Left cardiac atrium (tissue), 4 donors: ENCODE measurements at regions not wholly inside any gene's neighbourhood (a gene's known extent, or its start where the extent isn't known, plus 50 kb on each side); places are given as distances from the start of the nearest gene placed in this dataset.

Experiments
- ATAC-seq, 2 donors: fragments of 200-7000 bp; cut with Tn5 transposase; one replicate each; pipeline ENCODE4 v1.9.1; 2020; ENCODE audit warnings: mild to moderate bottlenecking in 2 of 2, moderate library complexity in 2 of 2
- DNase-seq: peaks from one replicate; pipeline ENCODE4 v3.0.0-alpha.2; 2020
- intact Hi-C, 2 donors: fragments of 100-400 bp; cut with DNase I; formaldehyde crosslinking; loops; one replicate each; pipeline versions ENCODE4 v1.14.1 to v1.15.1; 2022 to 2023
- donor health status: DM: no; HTN: yes; CAD: no.
- donor health status: DM: no; HTN: yes; CAD: no; lungs with severe emphysema.
- donor health status: DM: yes; HTN: yes; CAD: no.
- donor health status: Dilated cardiomyopathy.

- intact Hi-C loops: no loop called here
- ATAC-seq (no peak), DNase-seq (no peak)
Observed at GRCh38 chr11:70872299-70872698, 380.1 kb downstream of the SHANK2 start.

GRCh38 chr11:70872955-70873735, 379.2 kb downstream of the SHANK2 start:
- DNase-seq: no peak
- ATAC-seq: no peak
- intact Hi-C loops: no loop called here

GRCh38 chr11:70873736-70874412, 378.5 kb downstream of the SHANK2 start:
- peak; percentile 39 to 59 for ATAC-seq
- intact Hi-C loops: no loop called here
- DNase-seq: peak; percentile 37

- no peak for ATAC-seq
- intact Hi-C loops: no loop called here
Observed at GRCh38 chr11:70876685-70877084, 375.7 kb downstream of the SHANK2 start.

GRCh38 chr11:70877151-70877550, 375.2 kb downstream of the SHANK2 start:
- DNase-seq (no peak), ATAC-seq (no peak)
- intact Hi-C loops: no loop called here

More at GRCh38 chr11:70876685-70877084, 375.7 kb downstream of the SHANK2 start:
- DNase-seq: no peak

- DNase-seq: no peak
- intact Hi-C loops: no loop called here
Observed at GRCh38 chr11:70878366-70878765, 374.0 kb downstream of the SHANK2 start.

GRCh38 chr11:70879601-70880285, 372.6 kb downstream of the SHANK2 start:
- intact Hi-C loops: no loop called here
- DNase-seq (no peak), ATAC-seq (no peak)

More at GRCh38 chr11:70878366-70878765, 374.0 kb downstream of the SHANK2 start:
- no peak for ATAC-seq

- intact Hi-C loops: no loop called here
Observed at GRCh38 chr11:70880416-70880815, 372.0 kb downstream of the SHANK2 start.

GRCh38 chr11:70881948-70882715, 370.2 kb downstream of the SHANK2 start:
- DNase-seq (no peak), ATAC-seq (no peak)
- intact Hi-C loops: no loop called here

More at GRCh38 chr11:70880416-70880815, 372.0 kb downstream of the SHANK2 start:
- ATAC-seq (no peak), DNase-seq (no peak)

- intact Hi-C loops: no loop called here
- ATAC-seq (no peak), DNase-seq (no peak)
Observed at GRCh38 chr11:70882716-70883085, 369.7 kb downstream of the SHANK2 start.

GRCh38 chr11:70883323-70883940, 368.9 kb downstream of the SHANK2 start:
- DNase-seq: no peak
- no peak for ATAC-seq
- intact Hi-C loops: no loop called here

- peak; percentile 8 to 82 for ATAC-seq
- intact Hi-C loops: no loop called here
- no peak for DNase-seq
Observed at GRCh38 chr11:70883973-70884623, 368.3 kb downstream of the SHANK2 start.

- DNase-seq: no peak
- intact Hi-C loops: no loop called here
- no peak for ATAC-seq
Observed at GRCh38 chr11:70885281-70886231, 366.8 kb downstream of the SHANK2 start.

- no peak for ATAC-seq
- no peak for DNase-seq
- intact Hi-C loops: no loop called here
Observed at GRCh38 chr11:70886256-70886655, 366.1 kb downstream of the SHANK2 start.

GRCh38 chr11:70886676-70887541, 365.5 kb downstream of the SHANK2 start:
- ATAC-seq: no peak
- intact Hi-C loops: no loop called here
- DNase-seq: no peak

- DNase-seq: no peak
- ATAC-seq: no peak
- intact Hi-C loops: no loop called here
Observed at GRCh38 chr11:70887542-70887827, 364.9 kb downstream of the SHANK2 start.

- ATAC-seq: no peak
- DNase-seq: no peak
- intact Hi-C loops: no loop called here
Observed at GRCh38 chr11:70888061-70888460, 364.3 kb downstream of the SHANK2 start.
